Activated gamma-delta T cell treated with anti-CD3 and anti-CD28 coated beads, Interleukin-2, amount 50 U/mL, for 16 hours (primary cell): ENCODE measurements at regions not wholly inside any gene's neighbourhood (a gene's known extent, or its start where the extent isn't known, plus 50 kb on each side); places are given as distances from the start of the nearest gene placed in this dataset.

ENCODE experiments used
- DNase-seq: peaks from one replicate; pipeline ENCODE4 v3.0.0-alpha.2; 2020; ENCODE audit warnings: low read depth

GRCh38 chr13:107331359-107331758 is 763.4 kb upstream of the ARGLU1 start:
- no peak for DNase-seq

- DNase-seq, result no peak
Observed at GRCh38 chr13:107330484-107330883, 762.5 kb upstream of the ARGLU1 start.

GRCh38 chr13:107329991-107330390 is 762.1 kb upstream of the ARGLU1 start:
- DNase-seq, result no peak

GRCh38 chr13:107324416-107325204 is 756.7 kb upstream of the ARGLU1 start:
- DNase-seq, result no peak

- DNase-seq, result no peak
Observed at GRCh38 chr13:107322228-107322627, 754.3 kb upstream of the ARGLU1 start.

- DNase-seq, result no peak
Observed at GRCh38 chr13:107305178-107305577, 737.2 kb upstream of the ARGLU1 start.

GRCh38 chr13:107301724-107302374 is 733.9 kb upstream of the ARGLU1 start:
- DNase-seq, result no peak

- DNase-seq, result no peak
Observed at GRCh38 chr13:107299717-107300116, 731.8 kb upstream of the ARGLU1 start.

GRCh38 chr13:107296804-107297203 is 728.9 kb upstream of the ARGLU1 start:
- no peak for DNase-seq

GRCh38 chr13:107295416-107296140 is 727.6 kb upstream of the ARGLU1 start:
- DNase-seq, result no peak

GRCh38 chr13:107293924-107294323 is 726.0 kb upstream of the ARGLU1 start:
- no peak for DNase-seq

GRCh38 chr13:107291875-107292274 is 723.9 kb upstream of the ARGLU1 start:
- no peak for DNase-seq

GRCh38 chr13:107289540-107289939 is 721.6 kb upstream of the ARGLU1 start:
- no peak for DNase-seq

- DNase-seq, result no peak
Observed at GRCh38 chr13:107284173-107284572, 716.2 kb upstream of the ARGLU1 start.

- no peak for DNase-seq
Observed at GRCh38 chr13:107277911-107278310, 710.0 kb upstream of the ARGLU1 start.

GRCh38 chr13:107276936-107277335 is 709.0 kb upstream of the ARGLU1 start:
- DNase-seq, result no peak

GRCh38 chr13:107275945-107276614 is 708.1 kb upstream of the ARGLU1 start:
- no peak for DNase-seq

- no peak for DNase-seq
Observed at GRCh38 chr13:107275312-107275711, 707.4 kb upstream of the ARGLU1 start.

- no peak for DNase-seq
Observed at GRCh38 chr13:107271227-107271626, 703.3 kb upstream of the ARGLU1 start.

- no peak for DNase-seq
Observed at GRCh38 chr13:107266657-107267056, 698.7 kb upstream of the ARGLU1 start.

GRCh38 chr13:107258599-107259187 is 690.8 kb upstream of the ARGLU1 start:
- no peak for DNase-seq

GRCh38 chr13:107254392-107254791 is 686.5 kb upstream of the ARGLU1 start:
- DNase-seq, result no peak
